CD4-positive, alpha-beta T cell (primary cell): ENCODE measurements at regions not wholly inside any gene's neighbourhood (a gene's known extent, or its start where the extent isn't known, plus 50 kb on each side); places are given as distances from the start of the nearest gene placed in this dataset.

ENCODE experiments used
- ATAC-seq: fragments of 200-7000 bp; cut with Tn5 transposase; one replicate; pipeline ENCODE4 v1.10.0; 2022; ENCODE audit warnings: mild to moderate bottlenecking; ENCODE audit not compliant: poor library complexity
- CTCF ChIA-PET: fragments of 350-600 bp; sonication (Branson Sonifier 250); formaldehyde crosslinking; loops from one replicate; lab custom pipeline; 2021; ENCODE audit warnings: antibody characterized with exemption, inconsistent platforms; lab: Charles Lee
- POLR2A ChIA-PET: fragments of 350-600 bp; sonication (Branson Sonifier 250); formaldehyde crosslinking; loops from one replicate; lab custom pipeline; 2021; ENCODE audit warnings: antibody characterized with exemption, inconsistent platforms; lab: Charles Lee
- DNase-seq, 14 experiments: peaks; one replicate each; pipeline ENCODE4 v3.0.0-alpha.2; 2013 to 2020; ENCODE audit warnings: mixed read lengths in 2 of 14
- H3K27ac ChIP-seq, 2 donors: one replicate each; pipeline versions ENCODE4 v1.5.1 to v1.7.0; 2013; ENCODE audit warnings: low read length in 2 of 2, low read depth in 1 of 2, mild to moderate bottlenecking in 1 of 2
- H3K27me3 ChIP-seq, 2 experiments: 1 replicate in 1 of 2; 2 replicates in 1 of 2; pipeline versions ENCODE4 v1.6.1 to v1.7.0; 2013; ENCODE audit warnings: low read length in 2 of 2, control low read depth in 1 of 2, mild to moderate bottlenecking in 1 of 2, moderate library complexity in 1 of 2; ENCODE audit not compliant: insufficient read depth in 2 of 2, control insufficient read depth in 1 of 2
- H3K36me3 ChIP-seq: one replicate; pipeline ENCODE4 v1.6.1; 2013; ENCODE audit warnings: low read length, control low read depth; ENCODE audit not compliant: insufficient read depth
- H3K4me1 ChIP-seq: one replicate; pipeline ENCODE4 v1.6.1; 2013; ENCODE audit warnings: low read length, control low read depth; ENCODE audit not compliant: insufficient read depth
- H3K4me3 ChIP-seq: one replicate; pipeline ENCODE4 v1.5.1; 2013; ENCODE audit warnings: mild to moderate bottlenecking, low read length, moderate library complexity
- H3K9me3 ChIP-seq, 2 experiments: 1 replicate in 1 of 2; 2 replicates in 1 of 2; pipeline versions ENCODE4 v1.6.1 to v1.7.0; 2013; ENCODE audit warnings: low read length in 2 of 2, mild to moderate bottlenecking in 2 of 2, control low read depth in 1 of 2, moderate library complexity in 1 of 2; ENCODE audit not compliant: control insufficient read depth in 1 of 2, insufficient read depth in 1 of 2
- H3K27ac Mint-ChIP-seq: one replicate; pipeline ENCODE4 v1.8.0; 2020; ENCODE audit warnings: mixed read lengths
- H3K27me3 Mint-ChIP-seq: one replicate; pipeline ENCODE4 v1.8.0; 2021; ENCODE audit warnings: mixed read lengths
- H3K36me3 Mint-ChIP-seq: one replicate; pipeline ENCODE4 v1.8.0; 2021; ENCODE audit warnings: low read depth, mixed read lengths
- H3K4me1 Mint-ChIP-seq: one replicate; pipeline ENCODE4 v1.8.0; 2021; ENCODE audit warnings: low read depth, mixed read lengths
- H3K4me3 Mint-ChIP-seq: one replicate; pipeline ENCODE4 v1.8.0; 2020; ENCODE audit warnings: mild to moderate bottlenecking, mixed read lengths
- H3K9me3 Mint-ChIP-seq: one replicate; pipeline ENCODE4 v1.8.0; 2020; ENCODE audit warnings: mixed read lengths
- CTCF ChIP-seq: fragments of 200-600 bp; IDR thresholded peaks from one replicate; pipeline ENCODE4 v1.8.0; 2022; ENCODE audit warnings: antibody characterized with exemption, mild to moderate bottlenecking
- intact Hi-C, 2 experiments: fragments of 100-400 bp; cut with DNase I in 1 of 2; cut with micrococcal nuclease in 1 of 2; formaldehyde crosslinking; loops; one replicate each; pipeline versions ENCODE4 v1.15.1 to v1.9.0; 2023 to 2025; cut with DNase I, micrococcal nuclease

GRCh38 chr12:76945867-76946266 is 67.0 kb upstream of the CSRP2 start:
- Histone ChIP-seq H3K27ac (no peak overlapping the region), H3K9me3 (no peaks in the 10 kb centered on the region), H3K4me3 (no peak overlapping the region), H3K27me3 (no peaks in the 10 kb centered on the region), H3K36me3 (no peaks in the 10 kb centered on the region), H3K4me1 (no peaks in the 10 kb centered on the region)
- CTCF ChIA-PET: no interaction called here
- Mint-ChIP-seq H3K9me3 (no peaks in the 10 kb centered on the region), H3K36me3 (no peaks in the 10 kb centered on the region), H3K27me3 (no peaks in the 10 kb centered on the region), H3K4me3 (no peak overlapping the region), H3K4me1 (no peaks in the 10 kb centered on the region), H3K27ac (no peak overlapping the region)
- POLR2A ChIA-PET: no interaction called here
- DNase-seq (no peak), ATAC-seq (no peak)
- intact Hi-C loops: no loop called here
- no peak for TF ChIP-seq CTCF

GRCh38 chr12:76944892-76945291 is 66.1 kb upstream of the CSRP2 start:
- no peak overlapping the region for H3K4me3 Mint-ChIP-seq
- Histone ChIP-seq H3K4me1 (no peaks in the 10 kb centered on the region), H3K4me3 (no peak overlapping the region), H3K27ac (no peak overlapping the region), H3K9me3 (no peaks in the 10 kb centered on the region), H3K36me3 (no peaks in the 10 kb centered on the region), H3K27me3 (no peaks in the 10 kb centered on the region)
- H3K4me1 Mint-ChIP-seq: no peaks in the 10 kb centered on the region
- ATAC-seq (no peak), DNase-seq (no peak)
- no peaks in the 10 kb centered on the region for H3K36me3 Mint-ChIP-seq
- ChIA-PET CTCF (no interaction called here), POLR2A (no interaction called here)
- H3K27ac Mint-ChIP-seq: no peak overlapping the region
- no peaks in the 10 kb centered on the region for H3K9me3 Mint-ChIP-seq
- intact Hi-C loops: no loop called here
- no peak for TF ChIP-seq CTCF
- H3K27me3 Mint-ChIP-seq: no peaks in the 10 kb centered on the region

- intact Hi-C loops: no loop called here
- Histone ChIP-seq H3K27me3 (no peaks in the 10 kb centered on the region), H3K4me1 (no peaks in the 10 kb centered on the region), H3K9me3 (no peaks in the 10 kb centered on the region), H3K4me3 (no peak overlapping the region), H3K36me3 (no peaks in the 10 kb centered on the region), H3K27ac (no peak overlapping the region)
- ChIA-PET CTCF (no interaction called here), POLR2A (no interaction called here)
- DNase-seq: no peak
- no peaks in the 10 kb centered on the region for H3K36me3 Mint-ChIP-seq
- no peaks in the 10 kb centered on the region for H3K9me3 Mint-ChIP-seq
- ATAC-seq: no peak
- no peak for TF ChIP-seq CTCF
- no peak overlapping the region for H3K27ac Mint-ChIP-seq
- H3K4me1 Mint-ChIP-seq: no peaks in the 10 kb centered on the region
- no peak overlapping the region for H3K4me3 Mint-ChIP-seq
- H3K27me3 Mint-ChIP-seq: no peaks in the 10 kb centered on the region
Observed at GRCh38 chr12:76943008-76943407, 64.2 kb upstream of the CSRP2 start.
